GM18511 (cell line): ENCODE measurements at regions not wholly inside any gene's neighbourhood (a gene's known extent, or its start where the extent isn't known, plus 50 kb on each side); places are given as distances from the start of the nearest gene placed in this dataset.

Experiments
- ATAC-seq: cut with Tn5 transposase; IDR thresholded peaks from one replicate; pipeline ENCODE4 v1.9.1; 2021; ENCODE audit warnings: mild to moderate bottlenecking, moderate library complexity; ENCODE audit not compliant: unreplicated experiment

- no peak for ATAC-seq
Observed at GRCh38 chr14:51442513-51443175, 202.6 kb downstream of the TMX1 start.

- no peak for ATAC-seq
Observed at GRCh38 chr14:51443195-51444018, 203.4 kb downstream of the TMX1 start.

- no peak for ATAC-seq
Observed at GRCh38 chr14:51444353-51445000, 204.4 kb downstream of the TMX1 start.

GRCh38 chr14:51445001-51445390, 204.9 kb downstream of the TMX1 start:
- ATAC-seq: no peak

- ATAC-seq: no peak
Observed at GRCh38 chr14:51446771-51447170, 204.9 kb upstream of the FRMD6 start.

GRCh38 chr14:51447411-51447810, 204.3 kb upstream of the FRMD6 start:
- no peak for ATAC-seq

GRCh38 chr14:51448831-51449670, 202.7 kb upstream of the FRMD6 start:
- no peak for ATAC-seq

GRCh38 chr14:51449681-51450080, 202.0 kb upstream of the FRMD6 start:
- no peak for ATAC-seq

- ATAC-seq: no peak
Observed at GRCh38 chr14:51451561-51451960, 200.1 kb upstream of the FRMD6 start.

GRCh38 chr14:51453869-51454268, 197.8 kb upstream of the FRMD6 start:
- no peak for ATAC-seq

GRCh38 chr14:51454351-51454750, 197.4 kb upstream of the FRMD6 start:
- ATAC-seq: no peak

GRCh38 chr14:51455041-51455835, 196.5 kb upstream of the FRMD6 start:
- ATAC-seq: no peak

GRCh38 chr14:51457843-51458562, 193.7 kb upstream of the FRMD6 start:
- no peak for ATAC-seq

GRCh38 chr14:51458563-51458955, 193.2 kb upstream of the FRMD6 start:
- ATAC-seq: no peak

GRCh38 chr14:51460011-51460410, 191.7 kb upstream of the FRMD6 start:
- no peak for ATAC-seq

GRCh38 chr14:51462182-51462581, 189.5 kb upstream of the FRMD6 start:
- ATAC-seq: no peak

GRCh38 chr14:51462706-51463105, 189.0 kb upstream of the FRMD6 start:
- no peak for ATAC-seq

GRCh38 chr14:51463461-51463860, 188.2 kb upstream of the FRMD6 start:
- ATAC-seq: no peak

- no peak for ATAC-seq
Observed at GRCh38 chr14:51464411-51464810, 187.3 kb upstream of the FRMD6 start.

GRCh38 chr14:51465486-51465885, 186.2 kb upstream of the FRMD6 start:
- ATAC-seq: no peak
